ENCODE measurements at regions not wholly inside any gene's neighbourhood (a gene's known extent, or its start where the extent isn't known, plus 50 kb on each side); places are given as distances from the start of the nearest gene placed in this dataset.
A peak's percentile ranks its signal among the peaks of the same experiment; 100 is the strongest.

DNA sequence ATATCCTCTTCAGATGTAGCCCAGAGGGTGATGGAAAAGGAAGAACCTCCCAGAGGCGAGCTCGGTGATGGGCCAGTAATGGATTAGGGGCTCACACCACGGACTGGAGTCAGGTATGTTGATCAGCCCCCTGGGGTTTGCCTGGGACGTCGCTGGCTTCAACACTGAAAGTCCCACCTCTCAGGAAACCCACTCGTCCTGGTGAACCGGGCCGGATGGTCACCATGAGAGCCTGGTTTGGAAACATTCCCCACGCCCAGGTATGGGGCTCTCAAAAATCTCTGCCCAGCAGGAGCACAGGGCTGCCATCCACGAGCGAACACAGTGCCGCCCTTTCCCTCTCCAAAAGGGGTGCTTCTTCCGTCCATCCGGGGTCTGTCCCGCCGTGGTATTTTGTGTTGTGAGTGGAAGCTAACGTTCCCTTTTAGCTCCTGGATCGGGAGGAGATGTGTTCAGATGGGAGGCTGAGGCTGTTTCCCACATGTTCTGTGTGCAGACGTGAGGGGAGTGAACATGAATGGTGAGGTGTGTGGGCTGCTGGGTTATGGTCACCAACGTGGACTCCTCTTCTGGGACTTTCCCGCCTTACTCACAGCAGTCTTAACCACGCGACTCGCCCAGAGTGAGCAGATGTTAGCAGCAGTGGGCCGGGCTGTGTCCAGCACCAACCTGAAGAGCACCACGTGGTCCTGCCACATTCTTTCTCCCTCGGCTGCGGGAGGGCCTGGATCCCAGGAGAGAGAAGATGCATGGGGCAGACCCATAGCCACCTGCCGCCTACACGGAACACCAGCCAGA is 139.2 kb downstream of the KIF26A start:
- peak; percentile 8 for DNase-seq

GRCh38 chr14:104278214-104278534 is 139.8 kb downstream of the KIF26A start:
- DNase-seq = no peak

DNA sequence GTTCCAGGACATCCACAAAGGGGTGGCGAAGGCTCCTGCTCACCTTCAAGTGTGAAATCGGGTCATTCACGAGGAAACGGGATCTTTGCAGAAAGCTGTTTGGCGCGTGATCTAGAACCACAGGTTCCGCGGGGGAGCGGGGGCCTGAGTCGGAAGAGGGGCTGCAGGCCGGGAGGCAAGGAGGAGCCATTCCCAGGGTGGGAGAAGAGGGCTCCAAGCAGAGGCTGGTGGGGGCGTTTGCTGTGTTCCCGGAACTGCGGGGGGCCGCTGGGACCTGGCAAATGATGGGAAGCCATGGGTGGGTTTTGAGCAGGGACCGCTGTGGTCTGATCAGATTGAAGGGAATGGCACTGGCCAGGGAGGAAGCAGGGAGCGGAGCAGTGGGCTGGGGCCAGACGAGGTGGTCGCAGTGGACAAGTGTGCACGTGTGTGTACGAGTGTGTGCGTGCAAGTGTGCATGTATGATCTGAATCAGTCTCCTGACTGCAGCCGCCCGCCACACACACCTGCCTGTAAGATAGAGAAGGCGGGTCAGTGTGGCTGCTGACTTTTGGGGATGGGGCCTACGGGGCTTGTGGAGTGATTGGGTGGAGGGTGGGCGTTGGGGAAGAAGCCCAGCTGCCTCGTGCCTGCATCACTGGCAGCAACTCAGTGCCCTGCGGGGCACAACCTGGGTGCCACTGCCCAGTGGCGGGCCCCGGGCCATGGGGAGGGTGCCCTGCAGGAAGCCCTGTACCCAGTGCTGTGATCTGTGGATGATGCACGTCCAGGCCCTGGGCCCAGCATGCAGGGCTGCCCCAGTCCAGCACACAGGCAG is 141.9 kb downstream of the KIF26A start:
- DNase-seq = peak; percentile 7

GRCh38 chr14:104280902-104281767 is 142.7 kb downstream of the KIF26A start:
- peak; percentile 5 for DNase-seq

DNA sequence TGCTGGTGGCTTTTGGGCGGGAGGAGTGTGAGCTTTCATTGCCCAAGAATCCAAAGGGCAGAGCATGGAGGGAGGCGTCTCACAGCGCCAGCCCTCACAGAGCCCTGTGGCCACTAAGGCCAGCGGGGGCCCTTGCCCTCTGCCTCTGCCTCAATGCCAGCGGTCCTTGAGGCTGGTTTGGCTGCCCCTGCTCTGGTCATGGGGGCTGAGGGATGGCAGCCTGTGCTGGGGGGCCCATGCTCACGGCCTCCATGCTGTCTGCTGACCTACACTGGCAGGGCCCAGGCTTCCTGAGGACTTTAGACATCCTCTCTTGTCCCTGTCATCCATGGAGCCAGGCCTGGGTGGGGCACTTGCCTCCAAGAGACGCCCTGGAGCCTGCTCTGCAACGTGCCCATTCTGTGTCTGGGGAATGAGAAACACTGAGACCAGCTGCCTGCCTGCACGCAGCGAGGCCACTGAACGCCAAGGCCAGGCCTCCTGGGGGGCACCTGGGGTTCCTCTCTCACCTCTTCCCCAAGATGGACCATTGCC is 143.4 kb downstream of the KIF26A start:
- peak; percentile 7 for DNase-seq

DNA sequence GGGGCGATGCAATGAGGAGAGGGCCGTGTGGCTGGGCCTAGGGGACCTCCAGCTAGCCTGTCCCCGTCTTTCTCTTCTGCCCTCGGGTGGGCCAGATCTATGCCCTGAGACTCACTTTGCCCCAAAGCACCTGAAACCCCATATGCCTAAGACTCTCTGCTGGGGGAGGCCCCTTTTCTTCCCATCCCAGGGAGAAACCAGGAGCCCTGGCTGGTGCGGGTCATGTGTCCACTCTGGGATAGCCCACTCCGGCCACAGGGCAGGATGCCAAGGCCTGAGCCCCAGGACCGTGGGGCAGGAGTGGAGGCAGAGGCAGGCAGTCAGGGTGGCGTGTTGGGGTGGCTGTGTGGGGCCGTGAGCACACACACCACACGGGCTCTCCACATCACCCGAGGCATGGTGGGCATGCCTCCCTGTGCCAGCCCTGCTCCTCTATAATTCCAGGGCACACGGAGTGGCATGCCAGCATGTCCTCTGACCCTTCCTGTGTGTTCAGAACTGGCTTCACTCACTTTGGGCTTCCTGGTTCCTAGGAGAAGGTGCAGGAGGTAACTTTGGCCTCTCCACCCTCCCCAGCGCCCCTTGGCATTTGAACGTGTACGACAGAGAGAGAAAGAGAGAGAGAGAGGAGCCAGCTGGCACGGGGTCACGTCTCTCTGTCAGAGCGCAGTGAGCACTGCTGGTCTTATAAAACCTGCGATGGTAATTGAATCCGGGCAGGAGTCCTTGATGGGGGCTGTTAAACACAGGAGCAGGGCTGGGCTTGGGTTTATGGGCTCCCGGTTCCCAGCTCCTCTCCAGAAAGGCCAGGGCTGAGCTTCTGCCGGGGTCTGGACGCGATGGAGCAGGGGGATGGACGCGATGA is 144.2 kb downstream of the KIF26A start:
- DNase-seq = no peak

DNA sequence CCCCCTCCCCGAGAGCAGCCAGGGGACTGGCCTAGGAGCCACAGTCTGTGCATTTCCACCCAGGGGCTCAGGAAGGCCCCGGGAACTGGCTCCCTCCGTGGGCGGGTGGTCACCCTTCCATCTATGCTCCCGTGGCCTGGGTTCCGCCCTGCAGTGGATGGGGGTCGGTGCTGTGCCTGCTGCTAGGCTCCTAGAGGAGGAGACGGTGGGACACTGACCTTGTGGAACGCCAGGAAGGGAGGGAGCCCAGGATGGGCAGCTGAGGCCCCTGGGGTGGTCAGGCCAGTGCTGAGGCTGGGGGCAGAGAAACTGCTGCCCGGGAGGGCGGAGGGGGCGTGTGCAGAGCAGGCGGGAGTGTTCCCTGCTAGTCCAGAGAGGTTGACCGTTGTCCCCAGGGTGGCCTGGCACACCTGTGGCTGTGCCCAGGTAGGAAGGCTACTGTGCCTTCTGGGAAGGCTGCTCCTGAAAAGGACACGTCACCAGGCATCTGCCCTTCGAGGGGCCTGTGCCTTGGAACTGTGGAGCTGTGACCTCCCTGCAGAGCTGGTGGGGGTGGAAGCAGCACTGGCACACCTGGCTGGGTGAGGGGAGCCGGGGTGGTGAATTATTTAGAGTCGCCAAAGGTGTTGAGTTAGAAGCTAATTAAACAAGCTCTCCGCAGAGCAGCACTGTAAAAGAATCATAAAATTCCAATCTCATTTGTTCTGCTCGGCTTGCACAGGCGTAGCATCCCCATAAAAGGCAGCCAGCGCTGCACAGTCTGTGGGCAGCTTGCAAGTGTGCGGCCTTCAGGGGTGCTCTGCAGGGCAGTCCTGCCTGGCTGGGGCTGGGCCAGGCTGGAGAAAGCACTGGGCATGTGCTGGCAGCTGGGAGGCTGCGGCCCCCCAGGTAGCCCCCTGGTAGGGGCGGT is 145.1 kb downstream of the KIF26A start:
- DNase-seq = peak; percentile 4

DNA sequence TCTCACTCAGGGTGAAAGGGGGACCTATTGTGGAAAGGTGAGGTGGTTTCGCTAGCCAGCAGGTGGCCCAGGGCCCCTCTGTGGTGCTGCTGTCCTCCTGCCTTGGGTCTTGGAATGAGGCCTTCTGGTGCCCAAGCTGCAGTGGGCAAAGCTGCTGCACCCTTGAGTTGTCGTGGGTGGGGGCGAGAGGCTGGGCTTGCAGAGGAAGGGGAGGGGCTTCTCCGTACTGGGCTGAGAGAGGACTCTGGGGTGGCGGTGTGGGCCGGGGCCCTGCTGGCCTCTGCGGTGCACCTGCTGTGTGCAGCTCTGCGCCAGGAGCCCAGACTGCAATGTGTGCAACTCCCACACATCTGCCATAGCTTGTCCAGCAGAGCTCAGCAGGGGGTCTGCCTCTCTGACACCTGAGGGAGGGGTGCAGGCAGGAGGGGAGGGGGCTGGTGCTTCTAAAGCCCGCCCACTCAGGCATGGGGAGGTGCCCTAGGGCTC is 145.8 kb downstream of the KIF26A start:
- peak; percentile 4 for DNase-seq

GRCh38 chr14:104284636-104285507 is 146.5 kb downstream of the KIF26A start:
- DNase-seq = peak; percentile 3

- DNase-seq = no peak
Measured at GRCh38 chr14:104285508-104285840, 147.1 kb downstream of the KIF26A start.

DNA sequence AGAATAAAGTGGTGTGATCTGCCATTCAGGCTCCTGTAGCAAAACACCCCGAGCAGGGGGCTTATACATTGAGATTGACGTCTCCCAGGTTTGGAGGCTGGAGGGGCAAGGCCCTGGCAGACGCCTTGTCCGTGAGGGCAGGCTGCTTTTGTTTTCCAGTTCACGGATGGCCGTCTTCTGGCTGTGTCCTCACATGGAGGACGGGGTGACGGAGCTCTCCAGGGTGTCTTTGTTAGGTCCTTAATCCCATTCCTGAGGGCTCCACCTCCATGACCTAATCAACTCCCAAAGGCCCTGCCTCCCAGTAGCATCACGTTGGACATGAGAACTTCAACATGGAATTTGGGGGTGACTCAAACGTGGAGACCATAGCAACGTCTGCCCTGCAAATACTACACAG is 147.7 kb downstream of the KIF26A start:
- no peak for DNase-seq

GRCh38 chr14:104286496-104286895 is 148.1 kb downstream of the KIF26A start:
- no peak for DNase-seq

- peak; percentile 0 for DNase-seq
Measured at GRCh38 chr14:104287301-104288009, 149.1 kb downstream of the KIF26A start.

- peak; percentile 3 for DNase-seq
Measured at GRCh38 chr14:104288272-104288671, 149.9 kb downstream of the KIF26A start.

GRCh38 chr14:104289507-104289906 is 151.1 kb downstream of the KIF26A start:
- no peak for DNase-seq

DNA sequence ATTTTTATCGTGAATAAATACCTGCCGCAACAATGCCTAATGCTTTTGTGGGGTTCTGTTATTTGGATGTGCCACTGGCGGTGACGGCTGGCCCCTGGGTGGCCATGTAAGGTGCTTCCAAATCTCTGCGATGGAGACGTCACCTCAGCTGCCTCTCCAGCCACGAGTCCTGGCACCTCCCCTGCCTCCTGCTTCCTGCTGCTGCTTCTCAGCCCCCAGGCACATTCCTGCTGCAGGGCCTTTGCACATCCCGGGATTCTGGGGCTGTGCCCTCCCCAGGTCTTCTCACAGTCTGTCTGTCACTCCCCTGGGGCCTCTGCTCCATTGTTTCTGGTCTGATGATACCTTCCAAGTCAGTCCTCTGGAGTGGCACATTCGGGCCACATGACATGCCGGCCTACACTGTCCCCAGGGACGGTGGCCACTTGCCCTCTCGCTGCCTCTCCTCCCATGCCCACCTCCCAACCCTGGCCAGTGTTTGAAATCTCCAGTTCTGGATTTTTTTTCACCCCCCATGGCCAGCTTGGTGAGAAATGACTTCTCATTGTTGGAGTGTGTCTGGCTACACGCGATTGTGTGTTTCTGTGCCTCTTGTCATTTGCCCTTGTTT is 151.8 kb downstream of the KIF26A start:
- DNase-seq = peak; percentile 4

- peak; percentile 8 for DNase-seq
Measured at GRCh38 chr14:104290756-104291122, 152.4 kb downstream of the KIF26A start.

DNA sequence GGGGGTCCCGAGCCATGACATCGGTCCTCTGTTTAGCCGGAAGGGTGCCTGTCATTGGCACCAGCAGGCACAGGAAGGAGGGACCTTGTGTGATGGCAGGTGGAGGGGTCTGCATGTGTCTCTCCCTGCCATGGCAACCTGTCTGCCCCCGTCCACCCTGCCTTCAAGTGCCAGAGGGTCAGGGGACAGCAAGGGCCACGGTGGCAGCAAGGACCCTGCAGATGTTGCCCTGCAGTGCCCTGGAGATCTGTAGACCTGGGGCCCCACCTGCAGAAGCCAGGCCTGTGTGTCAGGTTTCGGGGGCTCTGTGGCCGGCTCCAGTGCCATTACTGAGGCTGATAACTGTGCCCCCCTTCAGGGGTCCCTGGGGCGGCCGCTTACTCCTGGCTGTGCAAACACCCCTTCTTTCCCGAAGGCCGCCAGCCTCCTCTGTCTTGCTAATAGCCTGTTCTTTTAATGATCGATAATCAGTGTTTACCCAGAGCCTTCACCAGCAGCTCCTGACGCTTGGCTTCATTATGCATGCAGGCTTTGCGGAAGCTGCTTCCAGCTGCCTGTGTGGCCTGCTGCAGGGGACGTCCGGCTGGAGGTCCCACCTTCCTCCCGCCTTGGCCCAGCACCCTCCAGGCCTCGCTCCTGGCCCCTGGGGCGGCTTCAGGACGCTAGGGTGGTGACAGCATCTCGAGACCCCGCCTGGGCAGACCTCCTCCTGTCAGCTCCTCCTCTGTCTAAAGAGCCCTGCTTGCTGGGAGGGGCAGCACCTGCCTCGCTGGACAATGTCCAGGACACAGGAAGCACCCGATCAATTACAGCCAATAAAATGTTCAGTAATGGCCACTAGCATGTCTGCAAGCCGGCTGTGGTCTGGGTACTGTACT is 153.0 kb downstream of the KIF26A start:
- peak; percentile 4 for DNase-seq
